AG10803 (cell line): ENCODE measurements at regions not wholly inside any gene's neighbourhood (a gene's known extent, or its start where the extent isn't known, plus 50 kb on each side); places are given as distances from the start of the nearest gene placed in this dataset.

Experiments used
- DNase-seq: peaks from one replicate; pipeline ENCODE4 v3.0.0; 2010; ENCODE audit warnings: low read depth
- H3K4me3 ChIP-seq: 2 replicates; pipeline ENCODE4 v1.5.1; 2011; ENCODE audit warnings: mild to moderate bottlenecking, low read length, control low read depth
- TF ChIP-seq, protein P1 (sequence below): conservative IDR thresholded peaks from 2 replicates; pipeline ENCODE4 v1.5.1; 2011; ENCODE audit warnings: mild to moderate bottlenecking, low read length, control low read depth, inconsistent platforms

DNA sequence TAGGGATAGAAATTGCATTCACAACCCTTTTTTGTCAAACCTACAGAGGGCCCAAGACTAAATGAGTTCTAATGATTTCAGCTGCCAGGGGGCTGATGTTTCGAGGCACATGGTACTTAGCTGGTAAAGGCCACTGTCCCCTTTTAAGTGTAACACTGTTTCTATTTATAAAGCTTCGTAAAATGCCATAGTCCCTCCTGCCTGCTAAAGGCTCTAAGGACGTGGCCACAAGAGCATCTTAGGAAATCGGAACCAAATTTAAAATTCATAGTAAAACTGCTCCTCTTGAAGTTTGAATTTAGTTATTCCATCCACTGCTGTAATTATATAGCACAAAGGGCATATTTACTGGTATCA lies 170.3 kb upstream of the WWC1 start:
- TF ChIP-seq, protein P1, sequence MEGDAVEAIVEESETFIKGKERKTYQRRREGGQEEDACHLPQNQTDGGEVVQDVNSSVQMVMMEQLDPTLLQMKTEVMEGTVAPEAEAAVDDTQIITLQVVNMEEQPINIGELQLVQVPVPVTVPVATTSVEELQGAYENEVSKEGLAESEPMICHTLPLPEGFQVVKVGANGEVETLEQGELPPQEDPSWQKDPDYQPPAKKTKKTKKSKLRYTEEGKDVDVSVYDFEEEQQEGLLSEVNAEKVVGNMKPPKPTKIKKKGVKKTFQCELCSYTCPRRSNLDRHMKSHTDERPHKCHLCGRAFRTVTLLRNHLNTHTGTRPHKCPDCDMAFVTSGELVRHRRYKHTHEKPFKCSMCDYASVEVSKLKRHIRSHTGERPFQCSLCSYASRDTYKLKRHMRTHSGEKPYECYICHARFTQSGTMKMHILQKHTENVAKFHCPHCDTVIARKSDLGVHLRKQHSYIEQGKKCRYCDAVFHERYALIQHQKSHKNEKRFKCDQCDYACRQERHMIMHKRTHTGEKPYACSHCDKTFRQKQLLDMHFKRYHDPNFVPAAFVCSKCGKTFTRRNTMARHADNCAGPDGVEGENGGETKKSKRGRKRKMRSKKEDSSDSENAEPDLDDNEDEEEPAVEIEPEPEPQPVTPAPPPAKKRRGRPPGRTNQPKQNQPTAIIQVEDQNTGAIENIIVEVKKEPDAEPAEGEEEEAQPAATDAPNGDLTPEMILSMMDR: no peak
- DNase-seq: no peak
- no peak overlapping the region for H3K4me3 ChIP-seq

DNA sequence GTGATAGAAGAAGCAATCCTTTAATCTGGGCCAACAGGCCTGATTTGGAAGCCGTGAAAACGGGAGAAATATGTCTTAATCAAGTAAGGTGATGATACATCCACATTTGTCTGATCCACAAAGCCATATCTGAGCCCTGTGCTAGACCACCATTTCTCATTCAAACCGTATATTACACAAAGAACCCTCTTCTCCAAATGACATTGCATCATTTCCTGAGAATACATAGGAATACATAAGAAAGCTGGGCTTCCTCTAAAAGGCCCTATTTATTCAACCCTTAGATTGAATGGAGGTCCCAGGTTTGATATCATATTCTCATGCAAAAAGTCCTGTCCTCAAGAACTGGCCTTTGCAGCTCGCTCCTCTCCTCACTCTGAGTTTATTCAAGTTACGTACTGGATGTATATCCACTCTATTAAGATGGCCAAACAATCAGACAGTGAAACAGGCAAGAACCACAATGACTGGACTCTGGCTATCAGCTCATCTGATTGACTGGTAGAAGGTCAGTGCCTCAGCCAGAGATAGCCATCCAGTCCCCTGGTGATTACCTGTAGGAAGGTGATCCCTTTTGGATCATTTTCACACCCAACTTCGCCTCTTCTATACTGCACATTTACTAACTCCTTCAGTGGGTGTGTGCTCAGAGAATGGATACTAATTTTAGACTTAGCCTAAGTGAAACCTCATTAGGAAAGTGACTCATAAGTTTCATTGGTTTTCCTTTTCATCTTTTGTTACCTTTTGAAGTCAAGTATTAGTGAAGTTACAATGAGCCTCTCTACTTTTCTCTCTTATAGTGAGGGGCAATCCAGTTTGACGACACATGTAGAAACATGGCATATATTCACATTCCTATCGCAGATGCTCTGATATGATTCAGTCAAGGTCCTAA lies 167.6 kb upstream of the WWC1 start:
- no peak for DNase-seq
- H3K4me3 ChIP-seq: no peak overlapping the region
- TF ChIP-seq, protein P1: no peak

DNA sequence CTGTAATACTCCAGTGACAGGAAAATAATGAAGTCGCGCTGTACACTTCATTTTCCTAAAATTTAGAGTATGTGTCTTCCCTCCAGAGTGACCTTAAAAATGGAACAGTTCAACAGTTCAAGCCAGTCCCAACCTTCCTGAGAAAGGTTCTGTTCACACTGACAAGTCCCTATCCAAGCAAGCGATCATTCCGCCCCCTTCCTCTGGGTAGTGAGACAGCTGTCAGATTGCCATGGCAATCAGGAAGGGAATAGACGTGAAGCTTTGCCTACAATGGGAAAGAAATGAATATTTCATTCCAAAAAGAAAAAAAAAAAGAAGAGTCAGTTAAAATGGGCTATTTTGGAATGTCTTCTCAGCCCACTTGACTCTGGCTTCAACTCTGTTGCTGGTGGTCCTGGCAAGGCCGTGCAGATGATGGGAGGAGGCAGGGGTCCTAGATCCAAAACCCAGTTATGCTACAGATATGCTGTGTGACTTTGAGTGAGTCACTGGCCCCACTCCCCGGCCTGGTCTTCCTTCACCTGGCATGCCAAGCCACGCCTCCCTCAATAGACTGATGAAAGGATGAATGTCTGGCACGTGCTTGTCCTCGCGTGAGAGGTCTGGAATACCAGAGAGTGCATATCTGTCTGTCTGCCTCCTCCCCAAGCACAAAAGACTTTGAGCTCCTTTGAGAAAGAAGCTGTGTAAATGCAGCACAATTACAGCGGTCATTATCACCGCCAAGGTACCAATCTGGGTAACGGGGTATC lies 165.8 kb upstream of the WWC1 start:
- H3K4me3 ChIP-seq: no peak overlapping the region
- TF ChIP-seq, protein P1: no peak

DNA sequence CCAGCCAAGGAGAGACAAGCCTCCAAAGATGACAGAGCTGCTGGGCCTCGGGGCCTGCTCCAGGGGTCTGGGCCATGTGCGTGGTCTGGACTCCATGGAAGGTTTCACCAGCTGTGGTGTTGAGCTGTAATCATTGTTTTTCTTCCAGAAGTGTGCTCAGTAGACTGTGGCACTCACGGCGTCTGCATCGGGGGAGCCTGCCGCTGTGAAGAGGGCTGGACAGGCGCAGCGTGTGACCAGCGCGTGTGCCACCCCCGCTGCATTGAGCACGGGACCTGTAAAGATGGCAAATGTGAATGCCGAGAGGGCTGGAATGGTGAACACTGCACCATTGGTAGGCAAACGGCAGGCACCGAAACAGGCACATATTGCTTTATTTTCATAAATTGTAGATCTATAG lies 164.8 kb upstream of the WWC1 start:
- DNase-seq: no peak
- TF ChIP-seq, protein P1: no peak
- no peak overlapping the region for H3K4me3 ChIP-seq

More for the DNA sequence above, 165.8 kb upstream of the WWC1 start:
- DNase-seq: no peak

DNA sequence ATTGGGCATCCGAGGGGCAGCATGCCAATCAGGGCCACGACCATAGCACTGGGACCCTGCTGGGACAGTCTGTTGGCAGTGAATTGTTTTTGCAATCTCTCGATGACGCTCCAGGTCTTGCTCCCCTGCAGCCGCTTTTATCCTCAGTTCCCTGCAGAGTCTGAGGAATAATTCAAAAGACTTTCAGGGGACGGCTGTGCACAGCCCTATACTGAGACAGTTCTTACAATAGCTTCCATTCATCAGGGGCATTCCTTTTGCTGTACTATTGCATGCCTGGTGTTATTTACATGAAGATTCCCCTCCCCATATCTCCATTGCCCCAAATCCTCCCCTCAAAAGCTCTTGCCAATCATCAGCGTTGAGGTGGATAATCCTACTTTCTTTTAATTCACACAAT lies 163.3 kb upstream of the WWC1 start:
- TF ChIP-seq, protein P1: no peak
- no peak for DNase-seq
- H3K4me3 ChIP-seq: no peak overlapping the region

DNA sequence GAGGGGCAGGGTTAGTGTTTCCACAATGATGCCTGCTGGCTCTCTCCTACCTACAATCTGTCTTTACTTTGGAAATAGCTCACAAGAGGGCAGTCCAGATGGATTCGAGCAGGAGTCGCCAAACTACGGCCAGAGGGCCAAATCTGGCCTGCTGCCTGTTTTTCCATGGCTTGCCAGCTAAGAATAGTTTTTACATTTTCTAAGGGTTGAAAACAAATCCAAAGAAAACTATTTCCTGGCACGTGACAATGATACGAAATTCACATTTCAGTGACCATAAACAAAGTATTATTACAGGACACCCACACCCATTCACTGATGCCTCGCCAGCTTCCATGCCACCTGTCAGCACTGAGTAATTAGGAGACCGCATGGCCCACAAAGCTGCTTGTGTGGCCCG lies 162.9 kb upstream of the WWC1 start:
- no peak overlapping the region for H3K4me3 ChIP-seq
- DNase-seq: peak; percentile 62
- TF ChIP-seq, protein P1: 0 out of 2 replicates have a peak, but pooled peaks have one; percentile 5

DNA sequence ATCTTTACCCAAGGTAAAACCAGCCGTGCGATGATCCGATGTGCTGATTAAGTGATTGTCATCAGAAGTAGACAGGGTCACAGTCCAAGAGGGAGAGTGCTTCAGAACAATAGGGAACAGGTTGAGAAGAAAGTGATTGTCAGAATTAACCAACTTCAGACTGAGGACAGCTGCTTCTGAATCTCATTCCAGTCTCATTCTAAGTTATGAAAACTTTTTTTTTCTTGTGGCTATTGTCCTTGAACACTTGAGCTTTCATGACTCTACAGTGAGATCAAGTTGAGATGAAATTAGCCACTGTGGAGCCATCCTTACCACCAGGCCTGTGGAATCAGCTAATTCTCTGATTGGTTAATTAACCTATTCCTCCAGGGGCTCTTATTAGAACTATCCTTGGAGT lies 159.9 kb upstream of the WWC1 start:
- H3K4me3 ChIP-seq: no peak overlapping the region
- TF ChIP-seq, protein P1: no peak
- DNase-seq: no peak
